ENCODE measurements at regions not wholly inside any gene's neighbourhood (a gene's known extent, or its start where the extent isn't known, plus 50 kb on each side); places are given as distances from the start of the nearest gene placed in this dataset.

GRCh38 chr17:33396818-33397217, 103.7 kb upstream of the ASIC2 start:
- Histone ChIP-seq H3K4me1 (no peaks in the 10 kb centered on the region), H3K27ac (no peak overlapping the region), H3K4me3 (no peak overlapping the region), H3K9me3 (no peaks in the 10 kb centered on the region), H3K36me3 (no peaks in the 10 kb centered on the region), H3K27me3 (no peaks in the 10 kb centered on the region)
- TF ChIP-seq CTCF (IDR thresholded peaks at IDR 0.05) (no peak), EP300 (IDR thresholded peaks at IDR 0.05) (no peak), POLR2AphosphoS5 (IDR thresholded peaks at IDR 0.05) (no peak), POLR2A (IDR thresholded peaks at IDR 0.05) (no peak)
- no peak for ATAC-seq
- WGBS, 2 donors (ENCODE audit: low coverage in 1 of 2), result 78 to 80% methylated on average over 1 to 2 of the region's 3 CpGs

GRCh38 chr17:33398386-33398785, 105.3 kb upstream of the ASIC2 start:
- no peaks in the 10 kb centered on the region for H3K4me1 ChIP-seq
- no peaks in the 10 kb centered on the region for H3K27me3 ChIP-seq
- WGBS, 2 donors (ENCODE audit: low coverage in 1 of 2), result 100% methylated on average over 1 of the region's 1 CpG
- TF ChIP-seq POLR2AphosphoS5 (IDR thresholded peaks at IDR 0.05) (no peak), CTCF (IDR thresholded peaks at IDR 0.05) (no peak), EP300 (IDR thresholded peaks at IDR 0.05) (no peak), POLR2A (IDR thresholded peaks at IDR 0.05) (no peak)
- no peaks in the 10 kb centered on the region for H3K36me3 ChIP-seq
- no peak overlapping the region for H3K4me3 ChIP-seq
- H3K27ac ChIP-seq, result no peak overlapping the region
- no peaks in the 10 kb centered on the region for H3K9me3 ChIP-seq
- no peak for ATAC-seq

DNA sequence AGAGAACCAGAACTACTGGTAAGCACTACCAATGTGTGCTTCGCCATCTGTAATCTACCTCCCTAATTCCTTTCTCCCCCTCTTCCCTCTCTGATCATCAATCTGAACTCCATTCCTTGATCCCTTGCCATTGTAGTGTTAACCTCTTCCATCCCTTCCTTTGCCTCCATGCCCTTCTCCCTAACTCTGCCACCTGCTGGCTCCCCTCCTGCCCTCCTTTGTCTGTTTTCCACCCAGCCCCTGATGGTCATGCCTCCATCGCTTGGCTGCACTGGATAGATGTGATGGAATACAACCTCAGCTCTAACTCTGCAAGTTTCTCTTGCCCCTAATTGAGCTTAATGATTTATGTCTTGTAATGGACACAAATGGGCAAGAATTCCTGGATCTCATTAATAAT, 108.2 kb upstream of the ASIC2 start:
- 70 to 71% methylated on average over 1 to 2 of the region's 2 CpGs for WGBS, 2 donors (ENCODE audit: low coverage in 1 of 2)
- Histone ChIP-seq H3K36me3 (no peaks in the 10 kb centered on the region), H3K27me3 (peaks cover 9% of the 10 kb centered on the region), H3K27ac (no peak overlapping the region), H3K9me3 (no peaks in the 10 kb centered on the region), H3K4me3 (no peak overlapping the region), H3K4me1 (no peaks in the 10 kb centered on the region)
- no peak for ATAC-seq
- TF ChIP-seq EP300 (IDR thresholded peaks at IDR 0.05) (no peak), POLR2AphosphoS5 (IDR thresholded peaks at IDR 0.05) (no peak), POLR2A (IDR thresholded peaks at IDR 0.05) (no peak), CTCF (IDR thresholded peaks at IDR 0.05) (no peak)

- no peaks in the 10 kb centered on the region for H3K36me3 ChIP-seq
- ATAC-seq, result no peak
- no peak for TF ChIP-seq EP300 (IDR thresholded peaks at IDR 0.05)
- TF ChIP-seq CTCF (IDR thresholded peaks at IDR 0.05), result no peak
- TF ChIP-seq POLR2A (IDR thresholded peaks at IDR 0.05), result no peak
- TF ChIP-seq POLR2AphosphoS5 (IDR thresholded peaks at IDR 0.05), result no peak
Measured at GRCh38 chr17:33403194-33403593, 110.1 kb upstream of the ASIC2 start.

GRCh38 chr17:33404070-33404819, 111.2 kb upstream of the ASIC2 start:
- TF ChIP-seq POLR2A (IDR thresholded peaks at IDR 0.05), result no peak
- no peak for TF ChIP-seq EP300 (IDR thresholded peaks at IDR 0.05)
- no peak for TF ChIP-seq POLR2AphosphoS5 (IDR thresholded peaks at IDR 0.05)
- no peak for TF ChIP-seq CTCF (IDR thresholded peaks at IDR 0.05)
- Histone ChIP-seq H3K27me3 (peaks cover 9% of the 10 kb centered on the region), H3K4me1 (no peaks in the 10 kb centered on the region), H3K27ac (no peak overlapping the region), H3K9me3 (no peaks in the 10 kb centered on the region), H3K36me3 (no peaks in the 10 kb centered on the region), H3K4me3 (no peak overlapping the region)
- no peak for ATAC-seq
- 69 to 78% methylated on average over 2 to 3 of the region's 4 CpGs for WGBS, 2 donors (ENCODE audit: low coverage in 1 of 2)

More at GRCh38 chr17:33403194-33403593, 110.1 kb upstream of the ASIC2 start:
- Histone ChIP-seq H3K9me3 (no peaks in the 10 kb centered on the region), H3K27ac (no peak overlapping the region), H3K4me1 (no peaks in the 10 kb centered on the region), H3K27me3 (peaks cover 9% of the 10 kb centered on the region), H3K4me3 (no peak overlapping the region)

Data from gastroesophageal sphincter (tissue), 4 donors.